ENCODE measurements at regions not wholly inside any gene's neighbourhood (a gene's known extent, or its start where the extent isn't known, plus 50 kb on each side); places are given as distances from the start of the nearest gene placed in this dataset.

DNA sequence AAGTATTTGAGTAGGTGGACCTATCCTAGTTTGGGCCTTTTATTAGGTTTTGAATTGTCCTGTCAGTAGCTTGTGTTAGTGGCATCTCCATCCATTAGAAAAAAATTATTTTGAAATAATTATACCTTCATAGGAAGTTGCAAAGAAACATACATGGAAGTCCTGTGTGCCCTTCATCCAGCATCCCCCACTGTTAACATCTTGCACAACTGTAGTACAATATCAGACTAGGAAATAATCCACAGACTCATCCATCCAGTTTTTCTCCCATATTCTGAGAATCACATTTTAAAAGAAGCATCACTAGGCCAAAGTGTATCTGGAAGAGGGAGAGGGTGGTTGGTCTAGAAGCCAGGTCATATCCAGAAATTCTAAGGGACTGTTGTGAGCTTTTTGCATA is 155.5 kb upstream of the ROPN1 start:
- TF ChIP-seq, protein P1, sequence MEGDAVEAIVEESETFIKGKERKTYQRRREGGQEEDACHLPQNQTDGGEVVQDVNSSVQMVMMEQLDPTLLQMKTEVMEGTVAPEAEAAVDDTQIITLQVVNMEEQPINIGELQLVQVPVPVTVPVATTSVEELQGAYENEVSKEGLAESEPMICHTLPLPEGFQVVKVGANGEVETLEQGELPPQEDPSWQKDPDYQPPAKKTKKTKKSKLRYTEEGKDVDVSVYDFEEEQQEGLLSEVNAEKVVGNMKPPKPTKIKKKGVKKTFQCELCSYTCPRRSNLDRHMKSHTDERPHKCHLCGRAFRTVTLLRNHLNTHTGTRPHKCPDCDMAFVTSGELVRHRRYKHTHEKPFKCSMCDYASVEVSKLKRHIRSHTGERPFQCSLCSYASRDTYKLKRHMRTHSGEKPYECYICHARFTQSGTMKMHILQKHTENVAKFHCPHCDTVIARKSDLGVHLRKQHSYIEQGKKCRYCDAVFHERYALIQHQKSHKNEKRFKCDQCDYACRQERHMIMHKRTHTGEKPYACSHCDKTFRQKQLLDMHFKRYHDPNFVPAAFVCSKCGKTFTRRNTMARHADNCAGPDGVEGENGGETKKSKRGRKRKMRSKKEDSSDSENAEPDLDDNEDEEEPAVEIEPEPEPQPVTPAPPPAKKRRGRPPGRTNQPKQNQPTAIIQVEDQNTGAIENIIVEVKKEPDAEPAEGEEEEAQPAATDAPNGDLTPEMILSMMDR (IDR thresholded peaks at IDR 0.05; ENCODE audit: low read length): no peak
- no peak for TF ChIP-seq EZH2 (IDR thresholded peaks at IDR 0.05; ENCODE audit: borderline replicate concordance, low read length)
